Cardiac muscle cell (in vitro differentiated cells and primary cell): ENCODE measurements at regions not wholly inside any gene's neighbourhood (a gene's known extent, or its start where the extent isn't known, plus 50 kb on each side); places are given as distances from the start of the nearest gene placed in this dataset.

Source experiments
- DNase-seq, 2 donors: peaks; one replicate each; pipeline versions ENCODE4 v3.0.0 to v3.0.0-alpha.2; 2010 to 2017; ENCODE audit warnings: low read depth in 1 of 2, low spot score in 1 of 2
- H3K27ac ChIP-seq: fragments of 200-600 bp; sonication (generic); 2 replicates; pipeline ENCODE4 v1.5.1; 2016
- H3K27me3 ChIP-seq: fragments of 200-600 bp; sonication (generic); 2 replicates; pipeline ENCODE4 v1.6.0; 2016; ENCODE audit warnings: control low read depth
- H3K36me3 ChIP-seq: fragments of 200-600 bp; sonication (generic); 2 replicates; pipeline ENCODE4 v1.5.1; 2016; ENCODE audit warnings: control low read depth
- H3K4me1 ChIP-seq: fragments of 200-600 bp; sonication (generic); 2 replicates; pipeline ENCODE4 v1.8.1; 2017; ENCODE audit warnings: low read depth, mild to moderate bottlenecking, mixed run types
- H3K4me3 ChIP-seq: fragments of 200-600 bp; sonication (generic); 2 replicates; pipeline ENCODE4 v1.5.1; 2016; ENCODE audit warnings: mild to moderate bottlenecking
- H3K9me3 ChIP-seq: fragments of 200-600 bp; sonication (generic); 2 replicates; pipeline ENCODE4 v1.5.1; 2017; ENCODE audit warnings: low read depth, mild to moderate bottlenecking, control low read depth
- CTCF ChIP-seq: IDR thresholded peaks from 2 replicates; pipeline ENCODE4 v1.5.1; 2012; ENCODE audit warnings: low read depth, mild to moderate bottlenecking, low read length

- no peak for DNase-seq
- H3K4me3 ChIP-seq, result no peak overlapping the region
- H3K27me3 ChIP-seq, result no peaks in the 10 kb centered on the region
- no peaks in the 10 kb centered on the region for H3K9me3 ChIP-seq
- TF ChIP-seq CTCF, result no peak
- H3K4me1 ChIP-seq, result peaks cover 10% of the 10 kb centered on the region
- no peak overlapping the region for H3K27ac ChIP-seq
- H3K36me3 ChIP-seq, result no peaks in the 10 kb centered on the region
Measured at GRCh38 chr6:125392682-125393081, 90.9 kb upstream of the HDDC2 start.

- Histone ChIP-seq H3K4me3 (no peak overlapping the region), H3K36me3 (no peaks in the 10 kb centered on the region), H3K9me3 (no peaks in the 10 kb centered on the region), H3K27ac (no peak overlapping the region), H3K27me3 (no peaks in the 10 kb centered on the region), H3K4me1 (peaks cover 10% of the 10 kb centered on the region)
- no peak for TF ChIP-seq CTCF
- peak in 1 of 2 donors; percentile 28 for DNase-seq
Measured at GRCh38 chr6:125393449-125393858, 91.7 kb upstream of the HDDC2 start.

- no peaks in the 10 kb centered on the region for H3K27me3 ChIP-seq
- H3K36me3 ChIP-seq, result no peaks in the 10 kb centered on the region
- no peak for TF ChIP-seq CTCF
- DNase-seq, result no peak
- H3K4me1 ChIP-seq, result no peaks in the 10 kb centered on the region
- H3K9me3 ChIP-seq, result no peaks in the 10 kb centered on the region
- H3K27ac ChIP-seq, result no peak overlapping the region
- no peak overlapping the region for H3K4me3 ChIP-seq
Measured at GRCh38 chr6:125406741-125407140, 105.0 kb upstream of the HDDC2 start.

GRCh38 chr6:125414507-125414906 lies 112.7 kb upstream of the HDDC2 start:
- Histone ChIP-seq H3K27me3 (no peaks in the 10 kb centered on the region), H3K9me3 (no peaks in the 10 kb centered on the region), H3K4me1 (no peaks in the 10 kb centered on the region), H3K4me3 (no peak overlapping the region), H3K27ac (no peak overlapping the region), H3K36me3 (no peaks in the 10 kb centered on the region)
- TF ChIP-seq CTCF, result no peak
- DNase-seq, result no peak

GRCh38 chr6:125415913-125416312 lies 114.1 kb upstream of the HDDC2 start:
- H3K36me3 ChIP-seq, result no peaks in the 10 kb centered on the region
- H3K27ac ChIP-seq, result no peak overlapping the region
- no peaks in the 10 kb centered on the region for H3K27me3 ChIP-seq
- H3K9me3 ChIP-seq, result no peaks in the 10 kb centered on the region
- H3K4me1 ChIP-seq, result peaks cover 3% of the 10 kb centered on the region
- DNase-seq, result peak in 1 of 2 donors; percentile 6
- no peak overlapping the region for H3K4me3 ChIP-seq
- no peak for TF ChIP-seq CTCF

- H3K4me3 ChIP-seq, result no peak overlapping the region
- H3K27ac ChIP-seq, result peak overlapping the region; percentile 75
- DNase-seq, result peak; percentile 53 to 60
- no peaks in the 10 kb centered on the region for H3K36me3 ChIP-seq
- TF ChIP-seq CTCF, result no peak
- H3K4me1 ChIP-seq, result peaks cover 15% of the 10 kb centered on the region
- H3K9me3 ChIP-seq, result no peaks in the 10 kb centered on the region
- no peaks in the 10 kb centered on the region for H3K27me3 ChIP-seq
Measured at GRCh38 chr6:125421836-125422235, 120.1 kb upstream of the HDDC2 start.
